ENCODE measurements at regions not wholly inside any gene's neighbourhood (a gene's known extent, or its start where the extent isn't known, plus 50 kb on each side); places are given as distances from the start of the nearest gene placed in this dataset.
"Not testable (repeated sequence)": the region's sequence is repeated elsewhere in the genome, so short reads cannot be mapped to it uniquely, and the experiment has no call there.

- no peak for DNase-seq (ENCODE audit: low read depth)
These were observed 114.3 kb upstream of the IL1RAPL1 start for GRCh38 chrX:28472926-28473325.

GRCh38 chrX:28487818-28488217, 99.4 kb upstream of the IL1RAPL1 start:
- DNase-seq (ENCODE audit: low read depth), result no peak

- no peak for DNase-seq (ENCODE audit: low read depth)
These were observed 95.9 kb upstream of the IL1RAPL1 start for GRCh38 chrX:28491322-28491721.

GRCh38 chrX:28491941-28492340, 95.3 kb upstream of the IL1RAPL1 start:
- DNase-seq (ENCODE audit: low read depth), result peak; percentile 7

- DNase-seq (ENCODE audit: low read depth), result peak; percentile 49
These were observed 88.6 kb upstream of the IL1RAPL1 start for GRCh38 chrX:28498658-28499057.

- DNase-seq (ENCODE audit: low read depth), result not testable (repeated sequence)
These were observed 84.6 kb upstream of the IL1RAPL1 start for GRCh38 chrX:28502667-28503066.

- not testable (repeated sequence) for DNase-seq (ENCODE audit: low read depth)
These were observed 79.6 kb upstream of the IL1RAPL1 start for GRCh38 chrX:28507650-28508049.

GRCh38 chrX:28520786-28521185, 66.5 kb upstream of the IL1RAPL1 start:
- DNase-seq (ENCODE audit: low read depth), result no peak

GRCh38 chrX:28528354-28528753, 58.9 kb upstream of the IL1RAPL1 start:
- not testable (repeated sequence) for DNase-seq (ENCODE audit: low read depth)

Data from iris pigment epithelial cell (primary cell).